ENCODE measurements at regions not wholly inside any gene's neighbourhood (a gene's known extent, or its start where the extent isn't known, plus 50 kb on each side); places are given as distances from the start of the nearest gene placed in this dataset.
"Not testable (repeated sequence)": the region's sequence is repeated elsewhere in the genome, so short reads cannot be mapped to it uniquely, and the experiment has no call there.

GRCh38 chr5:32165-32564 lies 59.8 kb upstream of the PLEKHG4B start:
- no peak overlapping the region for H3K4me3 ChIP-seq (replicated peaks; ENCODE audit: low read depth, low read length)
- TF ChIP-seq CTCF (IDR thresholded peaks at IDR 0.05; ENCODE audit: low read depth, low read length, missing control alignments), result no peak
- DNase-seq (ENCODE audit: extremely low read depth, low read depth), result no peak

GRCh38 chr5:35521-35920 lies 56.4 kb upstream of the PLEKHG4B start:
- DNase-seq (ENCODE audit: extremely low read depth, low read depth); H3K4me3 ChIP-seq (replicated peaks; ENCODE audit: low read depth, low read length): not testable (repeated sequence)

- DNase-seq (ENCODE audit: extremely low read depth, low read depth); H3K4me3 ChIP-seq (replicated peaks; ENCODE audit: low read depth, low read length): not testable (repeated sequence)
Observed at GRCh38 chr5:37207-37606, 54.8 kb upstream of the PLEKHG4B start.

GRCh38 chr5:39979-40583 lies 51.9 kb upstream of the PLEKHG4B start:
- no peak for DNase-seq (ENCODE audit: extremely low read depth, low read depth)
- no peak overlapping the region for H3K4me3 ChIP-seq (replicated peaks; ENCODE audit: low read depth, low read length)
- no peak for TF ChIP-seq CTCF (IDR thresholded peaks at IDR 0.05; ENCODE audit: low read depth, low read length, missing control alignments)
